HL-60 (cell line): ENCODE measurements at regions not wholly inside any gene's neighbourhood (a gene's known extent, or its start where the extent isn't known, plus 50 kb on each side); places are given as distances from the start of the nearest gene placed in this dataset.

Source experiments
- DNase-seq, 2 experiments: peaks; one replicate each; pipeline ENCODE4 v3.0.0-alpha.2; 2010 to 2020; ENCODE audit warnings: low read depth in 1 of 2, low spot score in 1 of 2
- H3K27ac ChIP-seq: fragments of 250-450 bp; sonication (Bioruptor Pico); replicated peaks from 2 replicates; pipeline ENCODE4 v1.5.1; 2020; ENCODE audit warnings: mild to moderate bottlenecking, moderate library complexity
- H3K27me3 ChIP-seq: fragments of 250-450 bp; sonication (Bioruptor Pico); 2 replicates; pipeline ENCODE4 v1.5.1; 2021; ENCODE audit warnings: mild to moderate bottlenecking, moderate library complexity; ENCODE audit not compliant: insufficient read depth, poor library complexity, severe bottlenecking
- H3K4me3 ChIP-seq: replicated peaks from 2 replicates; pipeline ENCODE4 v1.5.1; 2011; ENCODE audit warnings: mild to moderate bottlenecking, control low read depth, low read length; ENCODE audit not compliant: insufficient read depth
- CTCF ChIP-seq: IDR thresholded peaks from one replicate; pipeline ENCODE4 v1.5.1; 2011; ENCODE audit warnings: low read length, control low read depth, inconsistent platforms; ENCODE audit not compliant: insufficient read depth
- GABPA ChIP-seq: IDR thresholded peaks from 2 replicates; pipeline ENCODE4 v1.6.1; 2012; ENCODE audit warnings: low read depth
- POLR2AphosphoS5 ChIP-seq: IDR thresholded peaks from 2 replicates; pipeline ENCODE4 v1.6.1; 2012; ENCODE audit warnings: low read depth
- SPI1 ChIP-seq: IDR thresholded peaks from 2 replicates; pipeline ENCODE4 v1.6.1; 2012; ENCODE audit warnings: low read depth, mild to moderate bottlenecking, borderline replicate concordance
- TF ChIP-seq, protein P1 (sequence below): IDR thresholded peaks from 2 replicates; pipeline ENCODE4 v1.6.1; 2012; ENCODE audit warnings: low read depth; ENCODE audit not compliant: insufficient replicate concordance

DNA sequence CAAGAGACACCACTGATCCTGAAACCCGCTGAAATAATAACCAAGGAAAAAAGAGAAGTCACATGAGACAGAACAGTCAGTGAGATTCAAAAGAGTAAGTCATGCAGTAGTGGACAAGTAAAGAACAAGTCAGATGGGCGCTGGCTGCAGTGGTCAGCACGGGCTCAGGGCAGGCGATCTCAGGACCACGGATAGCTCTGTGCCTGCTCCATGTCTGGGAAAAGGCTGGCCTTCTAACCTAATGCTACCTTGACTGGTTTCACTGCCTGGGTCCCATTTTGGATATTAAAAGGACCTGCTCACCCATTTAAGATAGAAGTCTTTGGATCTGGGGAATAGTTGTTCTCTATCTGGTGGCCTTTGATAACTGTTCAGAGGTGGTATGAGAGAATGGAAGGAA is 61.7 kb upstream of the LCLAT1 start:
- H3K27me3 ChIP-seq: no peaks in the 10 kb centered on the region
- TF ChIP-seq POLR2AphosphoS5 (no peak), GABPA (no peak), SPI1 (no peak)
- TF ChIP-seq, protein P1, sequence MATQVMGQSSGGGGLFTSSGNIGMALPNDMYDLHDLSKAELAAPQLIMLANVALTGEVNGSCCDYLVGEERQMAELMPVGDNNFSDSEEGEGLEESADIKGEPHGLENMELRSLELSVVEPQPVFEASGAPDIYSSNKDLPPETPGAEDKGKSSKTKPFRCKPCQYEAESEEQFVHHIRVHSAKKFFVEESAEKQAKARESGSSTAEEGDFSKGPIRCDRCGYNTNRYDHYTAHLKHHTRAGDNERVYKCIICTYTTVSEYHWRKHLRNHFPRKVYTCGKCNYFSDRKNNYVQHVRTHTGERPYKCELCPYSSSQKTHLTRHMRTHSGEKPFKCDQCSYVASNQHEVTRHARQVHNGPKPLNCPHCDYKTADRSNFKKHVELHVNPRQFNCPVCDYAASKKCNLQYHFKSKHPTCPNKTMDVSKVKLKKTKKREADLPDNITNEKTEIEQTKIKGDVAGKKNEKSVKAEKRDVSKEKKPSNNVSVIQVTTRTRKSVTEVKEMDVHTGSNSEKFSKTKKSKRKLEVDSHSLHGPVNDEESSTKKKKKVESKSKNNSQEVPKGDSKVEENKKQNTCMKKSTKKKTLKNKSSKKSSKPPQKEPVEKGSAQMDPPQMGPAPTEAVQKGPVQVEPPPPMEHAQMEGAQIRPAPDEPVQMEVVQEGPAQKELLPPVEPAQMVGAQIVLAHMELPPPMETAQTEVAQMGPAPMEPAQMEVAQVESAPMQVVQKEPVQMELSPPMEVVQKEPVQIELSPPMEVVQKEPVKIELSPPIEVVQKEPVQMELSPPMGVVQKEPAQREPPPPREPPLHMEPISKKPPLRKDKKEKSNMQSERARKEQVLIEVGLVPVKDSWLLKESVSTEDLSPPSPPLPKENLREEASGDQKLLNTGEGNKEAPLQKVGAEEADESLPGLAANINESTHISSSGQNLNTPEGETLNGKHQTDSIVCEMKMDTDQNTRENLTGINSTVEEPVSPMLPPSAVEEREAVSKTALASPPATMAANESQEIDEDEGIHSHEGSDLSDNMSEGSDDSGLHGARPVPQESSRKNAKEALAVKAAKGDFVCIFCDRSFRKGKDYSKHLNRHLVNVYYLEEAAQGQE: peak; percentile 93
- DNase-seq: no peak
- H3K4me3 ChIP-seq: no peak overlapping the region
- H3K27ac ChIP-seq: no peak overlapping the region

- Histone ChIP-seq H3K27ac (no peak overlapping the region), H3K27me3 (no peaks in the 10 kb centered on the region), H3K4me3 (no peak overlapping the region)
- TF ChIP-seq SPI1 (no peak), GABPA (no peak), POLR2AphosphoS5 (no peak), CTCF (no peak)
- TF ChIP-seq, protein P1: no peak
- no peak for DNase-seq
These were observed 54.9 kb upstream of the LCLAT1 start for GRCh38 chr2:30392097-30392496.

DNA sequence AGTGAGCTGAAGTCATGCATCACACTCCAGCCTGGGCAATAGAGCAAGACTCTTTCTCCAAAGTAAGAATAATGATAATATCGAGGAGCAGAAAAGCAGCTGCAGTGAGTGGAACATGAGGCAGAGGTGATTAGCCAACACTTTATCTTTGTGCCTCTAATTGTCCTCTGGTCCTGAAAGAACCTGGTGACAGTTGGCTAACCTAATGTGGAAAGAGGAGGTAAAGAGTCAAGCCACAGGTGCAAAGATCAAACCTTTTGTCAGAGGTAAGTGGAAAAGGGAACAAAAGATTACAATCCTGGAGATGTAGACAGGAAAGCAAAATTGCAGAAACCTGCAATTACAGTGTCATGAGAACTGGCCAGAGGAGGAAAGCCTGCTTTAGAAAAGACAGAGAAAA is 53.5 kb upstream of the LCLAT1 start:
- Histone ChIP-seq H3K27ac (no peak overlapping the region), H3K4me3 (no peak overlapping the region), H3K27me3 (no peaks in the 10 kb centered on the region)
- TF ChIP-seq GABPA (no peak), SPI1 (no peak), CTCF (no peak), POLR2AphosphoS5 (no peak)
- TF ChIP-seq, protein P1: no peak
- no peak for DNase-seq

DNA sequence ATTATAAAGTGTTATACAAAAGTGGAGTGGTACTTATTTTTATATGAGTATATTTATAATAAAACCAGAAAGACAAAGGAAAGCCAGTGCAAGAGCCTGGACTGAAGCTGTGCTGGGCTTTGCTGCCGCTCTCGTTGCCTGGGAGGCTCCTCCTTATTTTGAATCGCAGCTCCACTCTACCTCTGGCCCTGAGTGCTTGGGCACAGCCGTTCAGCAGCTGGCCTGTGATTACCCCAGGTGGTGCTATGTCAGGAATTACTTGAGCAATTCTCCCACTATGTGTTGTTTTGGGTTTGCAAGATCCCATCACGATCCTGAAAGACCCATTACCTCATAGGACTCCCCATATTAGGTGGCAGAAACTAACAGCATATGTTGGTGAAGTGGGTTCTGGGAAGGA is 53.0 kb upstream of the LCLAT1 start:
- DNase-seq: no peak

More for the DNA sequence above, 53.0 kb upstream of the LCLAT1 start:
- no peak overlapping the region for H3K4me3 ChIP-seq
- TF ChIP-seq SPI1: no peak
- TF ChIP-seq GABPA: no peak
- TF ChIP-seq CTCF: no peak
- H3K27ac ChIP-seq: no peak overlapping the region
- H3K27me3 ChIP-seq: no peaks in the 10 kb centered on the region
